OCI-LY3 (cell line): ENCODE measurements at regions not wholly inside any gene's neighbourhood (a gene's known extent, or its start where the extent isn't known, plus 50 kb on each side); places are given as distances from the start of the nearest gene placed in this dataset.
"Not testable (repeated sequence)": the region's sequence is repeated elsewhere in the genome, so short reads cannot be mapped to it uniquely, and the experiment has no call there.

Experiments used
- H2AFZ ChIP-seq: fragments of 200-600, 300-600 bp; shearing (Covaris generic); 2 replicates; pipeline ENCODE4 v1.6.0; 2014; ENCODE audit warnings: antibody characterized with exemption, low read depth, low read length
- H3K27ac ChIP-seq: fragments of 200-600, 300-600 bp; sonication (generic); 2 replicates; pipeline ENCODE4 v1.5.1; 2014; ENCODE audit warnings: mild to moderate bottlenecking, low read length, moderate library complexity, mixed read lengths
- H3K27me3 ChIP-seq: fragments of 200-600, 300-600 bp; sonication (generic); 2 replicates; pipeline ENCODE4 v1.6.1; 2014; ENCODE audit warnings: low read depth, low read length, mixed read lengths
- H3K36me3 ChIP-seq: fragments of 200-600, 300-600 bp; sonication (generic); replicated peaks from 2 replicates; pipeline ENCODE3; 2014; ENCODE audit warnings: low read depth, low read length, mixed read lengths
- H3K4me1 ChIP-seq: fragments of 300-600, 200-600 bp; sonication (generic); 2 replicates; pipeline ENCODE4 v1.6.1; 2014; ENCODE audit warnings: low read length, mixed read lengths
- H3K4me2 ChIP-seq: fragments of 200-600, 300-600 bp; sonication (generic); 2 replicates; pipeline ENCODE4 v1.6.1; 2014; ENCODE audit warnings: low read length, mixed read lengths
- H3K4me3 ChIP-seq: fragments of 300-600, 200-600 bp; sonication (generic); 2 replicates; pipeline ENCODE4 v1.5.1; 2014; ENCODE audit warnings: antibody characterized with exemption, mild to moderate bottlenecking, low read length, moderate library complexity
- H3K79me2 ChIP-seq: fragments of 300-600, 200-600 bp; shearing (Covaris generic); 2 replicates; pipeline ENCODE4 v1.6.1; 2014; ENCODE audit warnings: mild to moderate bottlenecking, low read length, mixed read lengths
- H3K9ac ChIP-seq: fragments of 300-600, 200-600 bp; shearing (Covaris generic); 2 replicates; pipeline ENCODE4 v1.6.0; 2014; ENCODE audit warnings: mild to moderate bottlenecking, low read length, moderate library complexity
- H3K9me3 ChIP-seq: fragments of 200-600, 300-600 bp; shearing (Covaris generic); 2 replicates; pipeline ENCODE4 v1.6.1; 2014; ENCODE audit warnings: low read length, mixed read lengths; ENCODE audit not compliant: insufficient read depth
- H4K20me1 ChIP-seq: fragments of 200-600, 300-600 bp; sonication (generic); 2 replicates; pipeline ENCODE4 v1.6.1; 2016; ENCODE audit warnings: low read length, mixed read lengths; ENCODE audit not compliant: insufficient read depth
- CTCF ChIP-seq: fragments of 200-600, 300-600 bp; sonication (generic); IDR thresholded peaks from 2 replicates; pipeline ENCODE4 v1.5.1; 2014; ENCODE audit warnings: antibody characterized with exemption, low read length, low read depth
- EZH2phosphoT487 ChIP-seq: fragments of 200-600 bp; shearing (Covaris generic); IDR thresholded peaks from 2 replicates; pipeline ENCODE4 v1.6.1; 2018; ENCODE audit warnings: antibody characterized with exemption, mixed run types, low read depth

- H3K27me3 ChIP-seq = no peaks in the 10 kb centered on the region
- H3K9ac ChIP-seq = no peak overlapping the region
- H2AFZ ChIP-seq = no peak overlapping the region
- H3K9me3 ChIP-seq = no peaks in the 10 kb centered on the region
- no peaks in the 10 kb centered on the region for H3K36me3 ChIP-seq
- no peaks in the 10 kb centered on the region for H3K4me1 ChIP-seq
- no peak overlapping the region for H3K4me3 ChIP-seq
- H3K4me2 ChIP-seq = no peak overlapping the region
- H3K79me2 ChIP-seq = no peaks in the 10 kb centered on the region
- no peak overlapping the region for H3K27ac ChIP-seq
- no peaks in the 10 kb centered on the region for H4K20me1 ChIP-seq
- TF ChIP-seq CTCF = peak; percentile 55
- TF ChIP-seq EZH2phosphoT487 = no peak
These were observed 641.6 kb downstream of the SUCLG1 start for GRCh38 chr2:83817511-83817910.

- Histone ChIP-seq H4K20me1 (no peaks in the 10 kb centered on the region), H3K4me1 (no peaks in the 10 kb centered on the region), H3K79me2 (no peaks in the 10 kb centered on the region), H3K27me3 (no peaks in the 10 kb centered on the region), H3K4me3 (no peak overlapping the region), H3K36me3 (no peaks in the 10 kb centered on the region), H3K4me2 (no peak overlapping the region), H2AFZ (no peak overlapping the region), H3K9ac (no peak overlapping the region), H3K27ac (no peak overlapping the region), H3K9me3 (no peaks in the 10 kb centered on the region)
- no peak for TF ChIP-seq CTCF
- TF ChIP-seq EZH2phosphoT487 = no peak
These were observed 650.2 kb downstream of the SUCLG1 start for GRCh38 chr2:83808878-83809277.

GRCh38 chr2:83802604-83803003, 656.5 kb downstream of the SUCLG1 start:
- H3K4me2 ChIP-seq = no peak overlapping the region
- no peak overlapping the region for H3K9ac ChIP-seq
- H3K36me3 ChIP-seq = no peaks in the 10 kb centered on the region
- H3K79me2 ChIP-seq = no peaks in the 10 kb centered on the region
- TF ChIP-seq EZH2phosphoT487 (no peak), CTCF (no peak)
- no peaks in the 10 kb centered on the region for H4K20me1 ChIP-seq
- no peaks in the 10 kb centered on the region for H3K27me3 ChIP-seq
- no peaks in the 10 kb centered on the region for H3K4me1 ChIP-seq
- H3K27ac ChIP-seq = no peak overlapping the region
- H3K4me3 ChIP-seq = no peak overlapping the region
- no peaks in the 10 kb centered on the region for H3K9me3 ChIP-seq
- H2AFZ ChIP-seq = no peak overlapping the region

- no peak overlapping the region for H3K4me2 ChIP-seq
- no peak overlapping the region for H3K4me3 ChIP-seq
- no peak for TF ChIP-seq EZH2phosphoT487
- TF ChIP-seq CTCF = no peak
- no peak overlapping the region for H3K27ac ChIP-seq
- no peaks in the 10 kb centered on the region for H3K79me2 ChIP-seq
- H3K9ac ChIP-seq = no peak overlapping the region
- H4K20me1 ChIP-seq = no peaks in the 10 kb centered on the region
- H3K9me3 ChIP-seq = no peaks in the 10 kb centered on the region
- no peak overlapping the region for H2AFZ ChIP-seq
- H3K4me1 ChIP-seq = no peaks in the 10 kb centered on the region
- no peaks in the 10 kb centered on the region for H3K27me3 ChIP-seq
- no peaks in the 10 kb centered on the region for H3K36me3 ChIP-seq
These were observed 663.3 kb downstream of the SUCLG1 start for GRCh38 chr2:83795777-83796176.

- H3K27ac ChIP-seq, H2AFZ ChIP-seq, H3K4me1 ChIP-seq, H3K36me3 ChIP-seq, H3K9me3 ChIP-seq, H3K9ac ChIP-seq, H3K4me2 ChIP-seq, H3K27me3 ChIP-seq, H3K4me3 ChIP-seq, H4K20me1 ChIP-seq, H3K79me2 ChIP-seq: not testable (repeated sequence)
These were observed 668.6 kb downstream of the SUCLG1 start for GRCh38 chr2:83790467-83790866.

- H3K79me2 ChIP-seq, H3K4me3 ChIP-seq, H3K9me3 ChIP-seq, H3K4me1 ChIP-seq, H3K4me2 ChIP-seq, H2AFZ ChIP-seq, H3K27ac ChIP-seq, H3K27me3 ChIP-seq, H3K9ac ChIP-seq, H3K36me3 ChIP-seq, H4K20me1 ChIP-seq: not testable (repeated sequence)
These were observed 669.4 kb downstream of the SUCLG1 start for GRCh38 chr2:83789674-83790073.
